ENCODE measurements at regions not wholly inside any gene's neighbourhood (a gene's known extent, or its start where the extent isn't known, plus 50 kb on each side); places are given as distances from the start of the nearest gene placed in this dataset.
A peak's percentile ranks its signal among the peaks of the same experiment; 100 is the strongest.

DNA sequence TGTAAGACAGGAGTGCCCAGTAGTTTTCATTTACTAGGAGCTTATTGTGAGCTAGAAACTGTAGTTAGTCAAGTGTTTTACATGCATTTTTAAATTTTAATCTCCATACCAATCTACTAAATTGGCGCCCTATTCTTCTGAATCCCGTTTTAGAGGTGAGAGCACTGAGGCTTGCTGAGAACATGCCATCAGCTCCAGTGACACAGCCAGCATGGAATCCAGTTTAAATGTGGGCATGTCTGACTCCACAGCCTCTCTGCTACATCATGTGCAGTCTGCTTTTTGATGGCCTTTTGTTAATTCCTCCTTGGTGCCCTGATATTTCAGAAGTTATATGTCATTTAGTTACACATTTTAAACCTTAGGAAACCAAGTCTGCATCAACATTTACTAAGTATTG is 325.4 kb downstream of the DLEU7 start:
- H3K4me3 ChIP-seq, result no peak overlapping the region
- DNase-seq, result no peak
- H3K36me3 ChIP-seq, result no peaks in the 10 kb centered on the region
- peaks cover 10 to 47% (median 28%) of the 10 kb centered on the region in 4 donors for H3K4me1 ChIP-seq
- no peaks in the 10 kb centered on the region for H3K9me3 ChIP-seq
- in situ Hi-C loops (cut with MboI; ENCODE audit: low pct_ligation_motif_present in 1 of 4, low pct_unique_long_range_greater_than_20kb in 1 of 4, low sequenced_read_pairs in 3 of 4), result no loop called here
- TF ChIP-seq EP300 (IDR thresholded peaks at IDR 0.05; ENCODE audit: low read depth) (no peak), POLR2AphosphoS5 (IDR thresholded peaks at IDR 0.05) (no peak), POLR2A (IDR thresholded peaks at IDR 0.05) (no peak)
- TF ChIP-seq, protein P1, sequence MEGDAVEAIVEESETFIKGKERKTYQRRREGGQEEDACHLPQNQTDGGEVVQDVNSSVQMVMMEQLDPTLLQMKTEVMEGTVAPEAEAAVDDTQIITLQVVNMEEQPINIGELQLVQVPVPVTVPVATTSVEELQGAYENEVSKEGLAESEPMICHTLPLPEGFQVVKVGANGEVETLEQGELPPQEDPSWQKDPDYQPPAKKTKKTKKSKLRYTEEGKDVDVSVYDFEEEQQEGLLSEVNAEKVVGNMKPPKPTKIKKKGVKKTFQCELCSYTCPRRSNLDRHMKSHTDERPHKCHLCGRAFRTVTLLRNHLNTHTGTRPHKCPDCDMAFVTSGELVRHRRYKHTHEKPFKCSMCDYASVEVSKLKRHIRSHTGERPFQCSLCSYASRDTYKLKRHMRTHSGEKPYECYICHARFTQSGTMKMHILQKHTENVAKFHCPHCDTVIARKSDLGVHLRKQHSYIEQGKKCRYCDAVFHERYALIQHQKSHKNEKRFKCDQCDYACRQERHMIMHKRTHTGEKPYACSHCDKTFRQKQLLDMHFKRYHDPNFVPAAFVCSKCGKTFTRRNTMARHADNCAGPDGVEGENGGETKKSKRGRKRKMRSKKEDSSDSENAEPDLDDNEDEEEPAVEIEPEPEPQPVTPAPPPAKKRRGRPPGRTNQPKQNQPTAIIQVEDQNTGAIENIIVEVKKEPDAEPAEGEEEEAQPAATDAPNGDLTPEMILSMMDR (IDR thresholded peaks at IDR 0.05), result no peak
- no peaks in the 10 kb centered on the region for H3K27me3 ChIP-seq
- intact Hi-C loops (cut with DNase I; ENCODE audit: low total_unique reads), result no loop called here
- 83 to 85% methylated on average over 2 of the region's 2 CpGs for WGBS, 2 donors (ENCODE audit: low coverage in 1 of 2)
- H3K27ac ChIP-seq, result peak overlapping the region in 3 of 4 donors; percentile 21 to 40 (median 31)

DNA sequence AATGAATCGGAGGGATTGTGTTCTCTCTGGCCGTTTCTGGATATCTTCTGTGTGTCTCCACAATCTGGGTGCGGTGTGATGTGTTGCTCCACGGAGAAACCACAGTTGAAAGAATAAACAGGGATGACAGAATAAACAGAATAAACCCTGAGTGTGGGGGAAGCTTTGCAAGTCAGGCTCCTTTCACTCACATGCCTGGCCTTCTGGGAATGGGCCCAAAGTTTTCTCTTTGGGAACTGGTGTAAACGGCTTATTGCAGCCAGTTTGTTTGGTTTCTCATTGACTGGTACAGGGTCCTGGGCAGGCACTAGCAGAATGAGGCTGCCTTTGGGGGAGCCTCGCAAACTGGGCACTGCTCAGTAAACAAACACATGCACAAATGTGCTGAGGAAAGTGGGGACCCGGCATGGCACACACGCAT is 324.7 kb downstream of the DLEU7 start:
- in situ Hi-C loops (cut with MboI; ENCODE audit: low pct_ligation_motif_present in 1 of 4, low pct_unique_long_range_greater_than_20kb in 1 of 4, low sequenced_read_pairs in 3 of 4) (no loop called here), intact Hi-C loops (cut with DNase I; ENCODE audit: low total_unique reads) (no loop called here)
- H3K27ac ChIP-seq, result peak overlapping the region; percentile 7 to 40 (median 26)
- H3K9me3 ChIP-seq, result no peaks in the 10 kb centered on the region
- H3K4me1 ChIP-seq, result peaks cover 4 to 43% (median 22%) of the 10 kb centered on the region in 4 donors
- no peaks in the 10 kb centered on the region for H3K36me3 ChIP-seq
- no peaks in the 10 kb centered on the region for H3K27me3 ChIP-seq
- TF ChIP-seq, protein P1 (IDR thresholded peaks at IDR 0.05), result no peak
- TF ChIP-seq POLR2AphosphoS5 (IDR thresholded peaks at IDR 0.05), result no peak
- no peak for TF ChIP-seq POLR2A (IDR thresholded peaks at IDR 0.05)
- TF ChIP-seq EP300 (IDR thresholded peaks at IDR 0.05; ENCODE audit: low read depth), result no peak
- 60 to 79% methylated on average over 6 to 8 of the region's 8 CpGs for WGBS, 2 donors (ENCODE audit: low coverage in 1 of 2)
- no peak overlapping the region for H3K4me3 ChIP-seq
- DNase-seq, result no peak

DNA sequence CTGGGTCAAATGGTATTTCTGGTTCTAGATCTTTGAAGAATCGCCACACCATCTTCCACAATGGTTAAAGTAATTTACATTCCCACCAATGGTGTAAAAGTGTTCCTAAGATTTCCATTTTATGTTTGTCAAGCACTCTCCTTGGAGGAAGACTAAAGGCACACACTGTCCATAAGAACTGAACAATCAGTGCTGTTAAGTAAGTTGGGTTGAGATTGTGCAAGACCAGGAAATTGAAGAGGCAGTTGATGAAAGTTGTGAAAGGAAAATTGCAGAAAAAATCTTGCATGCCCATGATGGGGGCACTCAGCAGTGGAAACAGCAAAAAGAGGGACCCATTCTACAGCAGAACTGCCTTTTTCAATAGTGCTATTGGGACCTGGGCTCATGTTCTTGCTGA is 323.6 kb downstream of the DLEU7 start:
- intact Hi-C loops (cut with DNase I; ENCODE audit: low total_unique reads), result no loop called here
- no peaks in the 10 kb centered on the region for H3K36me3 ChIP-seq
- 93 to 100% methylated on average over 1 of the region's 1 CpG for WGBS, 2 donors (ENCODE audit: low coverage in 1 of 2)
- in situ Hi-C loops (cut with MboI; ENCODE audit: low pct_ligation_motif_present in 1 of 4, low pct_unique_long_range_greater_than_20kb in 1 of 4, low sequenced_read_pairs in 3 of 4), result loop anchor here in 2 of 4 donors (10.0 kb wide), 1 partner anchor 545 kb away; no protein-coding TSS in a partner anchor
- H3K4me1 ChIP-seq, result peaks cover 3 to 32% (median 17%) of the 10 kb centered on the region in 4 donors
- H3K9me3 ChIP-seq, result no peaks in the 10 kb centered on the region
- no peak overlapping the region for H3K4me3 ChIP-seq
- H3K27me3 ChIP-seq, result no peaks in the 10 kb centered on the region
- TF ChIP-seq POLR2AphosphoS5 (IDR thresholded peaks at IDR 0.05) (no peak), POLR2A (IDR thresholded peaks at IDR 0.05) (no peak), EP300 (IDR thresholded peaks at IDR 0.05; ENCODE audit: low read depth) (no peak)
- TF ChIP-seq, protein P1 (IDR thresholded peaks at IDR 0.05), result no peak
- no peak overlapping the region for H3K27ac ChIP-seq
- DNase-seq, result no peak

DNA sequence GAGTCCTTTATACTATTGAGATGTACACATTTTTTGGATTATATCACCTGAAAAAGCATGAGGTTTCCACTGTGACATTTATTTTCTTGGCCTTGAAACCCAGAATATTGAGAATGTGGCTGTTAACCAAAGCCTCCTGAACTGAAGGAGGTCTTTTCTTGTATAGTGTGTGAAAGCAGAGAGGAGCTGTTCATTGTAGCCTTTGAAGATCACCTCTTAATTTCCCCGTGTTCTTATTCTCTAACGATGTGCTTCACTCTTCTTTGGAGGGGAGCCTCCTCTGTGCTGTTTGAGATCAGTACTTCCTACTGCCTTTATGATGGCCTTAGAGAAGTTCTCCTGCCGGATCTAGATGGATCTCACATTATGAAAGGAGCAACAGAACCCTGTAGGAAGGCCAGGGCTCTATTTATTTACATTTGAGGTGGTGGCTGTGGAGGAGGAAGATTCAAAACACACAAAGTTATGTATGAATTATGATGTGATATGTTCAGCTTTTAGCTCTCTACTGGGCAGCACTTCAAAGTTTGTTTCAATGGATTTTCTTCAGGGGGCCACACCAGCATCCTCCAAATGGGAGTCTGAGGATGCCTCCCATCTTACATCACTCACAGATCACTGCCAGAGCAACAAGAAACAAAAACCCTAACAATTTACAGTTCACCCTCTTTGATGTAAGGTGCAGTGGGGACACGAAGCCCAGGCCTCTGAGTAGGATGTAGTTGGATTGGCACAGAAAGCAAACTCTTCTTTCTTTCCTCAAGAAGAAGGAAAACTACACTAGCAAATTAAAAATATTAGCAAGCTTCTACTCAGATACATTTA is 322.3 kb downstream of the DLEU7 start:
- 43 to 57% methylated on average over 2 to 4 of the region's 4 CpGs for WGBS, 2 donors (ENCODE audit: low coverage in 1 of 2)
- Histone ChIP-seq H3K27me3 (no peaks in the 10 kb centered on the region), H3K9me3 (no peaks in the 10 kb centered on the region), H3K36me3 (no peaks in the 10 kb centered on the region), H3K4me3 (no peak overlapping the region), H3K4me1 (peaks cover 3 to 30% (median 17%) of the 10 kb centered on the region in 4 donors), H3K27ac (peak overlapping the region; percentile 33 to 53 (median 50))
- in situ Hi-C loops (cut with MboI; ENCODE audit: low pct_ligation_motif_present in 1 of 4, low pct_unique_long_range_greater_than_20kb in 1 of 4, low sequenced_read_pairs in 3 of 4) (loop anchor here in 2 of 4 donors (10.0 kb wide), 1 partner anchor 546 kb away; no protein-coding TSS in a partner anchor), intact Hi-C loops (cut with DNase I; ENCODE audit: low total_unique reads) (no loop called here)
- DNase-seq, result no peak
- no peak for TF ChIP-seq POLR2A (IDR thresholded peaks at IDR 0.05)

All from transverse colon (tissue), 4 donors.